ENCODE measurements at regions not wholly inside any gene's neighbourhood (a gene's known extent, or its start where the extent isn't known, plus 50 kb on each side); places are given as distances from the start of the nearest gene placed in this dataset.

GRCh38 chr5:33338336-33339110, 102.2 kb upstream of the TARS1 start:
- Histone ChIP-seq H3K36me3 (ENCODE audit: insufficient read depth, low read depth, low read length) (no peaks in the 10 kb centered on the region), H3K9me3 (ENCODE audit: insufficient read depth, low read depth, low read length) (no peaks in the 10 kb centered on the region), H3K9ac (ENCODE audit: low read depth, low read length) (no peak overlapping the region), H3K27me3 (ENCODE audit: insufficient read depth, low read length) (no peaks in the 10 kb centered on the region), H3K4me1 (ENCODE audit: insufficient read depth, low read length) (peaks cover 17% of the 10 kb centered on the region; the same call in 1 of the 2 replicates), H3K4me3 (ENCODE audit: low read length) (no peak overlapping the region), H3K27ac (ENCODE audit: low read length) (no peak overlapping the region)

DNA sequence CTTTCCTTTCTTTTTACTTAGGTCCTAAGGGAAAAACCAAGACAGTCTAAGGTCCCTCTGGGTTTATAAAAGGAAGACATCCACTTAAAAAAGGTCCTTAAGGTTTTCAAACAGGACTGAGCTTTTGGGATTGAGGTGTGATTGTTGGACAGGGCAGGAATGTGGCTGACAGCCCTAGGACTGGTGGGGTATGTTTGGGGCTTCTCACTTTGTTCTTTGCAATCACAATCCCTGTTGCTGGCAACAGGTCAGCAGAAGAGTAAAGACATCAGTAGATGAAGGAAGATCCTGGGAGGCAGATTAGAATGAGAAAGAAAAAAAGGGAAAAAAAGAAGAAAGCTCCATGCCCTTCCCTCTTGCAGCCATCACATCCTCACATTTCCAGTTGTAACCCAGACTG, 101.4 kb upstream of the TARS1 start:
- Histone ChIP-seq H3K36me3 (ENCODE audit: insufficient read depth, low read depth, low read length) (no peaks in the 10 kb centered on the region), H3K27me3 (ENCODE audit: insufficient read depth, low read length) (no peaks in the 10 kb centered on the region), H3K9ac (ENCODE audit: low read depth, low read length) (peak overlapping the region; percentile 62; the same call in 1 of the 2 replicates), H3K4me3 (ENCODE audit: low read length) (peak overlapping the region; percentile 0; the same call in 1 of the 2 replicates), H3K27ac (ENCODE audit: low read length) (no peak overlapping the region), H3K9me3 (ENCODE audit: insufficient read depth, low read depth, low read length) (no peaks in the 10 kb centered on the region), H3K4me1 (ENCODE audit: insufficient read depth, low read length) (peaks cover 17% of the 10 kb centered on the region; the same call in 1 of the 2 replicates)

GRCh38 chr5:33340195-33340594, 100.6 kb upstream of the TARS1 start:
- no peaks in the 10 kb centered on the region for H3K27me3 ChIP-seq (ENCODE audit: insufficient read depth, low read length)
- peak overlapping the region; percentile 49 for H3K27ac ChIP-seq (ENCODE audit: low read length)
- peak overlapping the region; percentile 35; the same call in 1 of the 2 replicates for H3K4me3 ChIP-seq (ENCODE audit: low read length)
- H3K9me3 ChIP-seq (ENCODE audit: insufficient read depth, low read depth, low read length) = no peaks in the 10 kb centered on the region
- peaks cover 17% of the 10 kb centered on the region; the same call in 1 of the 2 replicates for H3K4me1 ChIP-seq (ENCODE audit: insufficient read depth, low read length)
- no peaks in the 10 kb centered on the region for H3K36me3 ChIP-seq (ENCODE audit: insufficient read depth, low read depth, low read length)
- peak overlapping the region; percentile 62; the same call in 1 of the 2 replicates for H3K9ac ChIP-seq (ENCODE audit: low read depth, low read length)

DNA sequence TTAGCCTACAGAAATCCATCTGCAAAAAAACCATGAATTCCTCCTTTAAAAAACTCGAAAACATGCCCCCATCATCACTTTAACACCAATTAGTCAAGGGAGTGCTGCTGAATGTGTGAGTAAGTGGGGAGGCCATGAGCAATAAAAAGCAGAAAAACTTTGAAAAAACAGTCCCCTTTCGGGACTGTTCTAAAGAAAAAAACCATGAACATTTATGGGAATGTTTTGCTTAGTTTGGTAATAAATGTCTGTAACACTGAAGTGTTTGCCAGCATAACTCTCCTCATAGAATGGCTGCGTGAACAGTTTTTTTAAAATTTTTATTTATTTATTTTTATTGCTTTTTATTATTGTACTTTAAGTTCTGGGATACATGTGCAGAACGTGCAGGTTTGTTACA, 99.4 kb upstream of the TARS1 start:
- peaks cover 17% of the 10 kb centered on the region; the same call in 1 of the 2 replicates for H3K4me1 ChIP-seq (ENCODE audit: insufficient read depth, low read length)
- H3K9ac ChIP-seq (ENCODE audit: low read depth, low read length) = no peak overlapping the region
- H3K27me3 ChIP-seq (ENCODE audit: insufficient read depth, low read length) = no peaks in the 10 kb centered on the region
- no peaks in the 10 kb centered on the region for H3K9me3 ChIP-seq (ENCODE audit: insufficient read depth, low read depth, low read length)
- H3K36me3 ChIP-seq (ENCODE audit: insufficient read depth, low read depth, low read length) = no peaks in the 10 kb centered on the region
- H3K27ac ChIP-seq (ENCODE audit: low read length) = no peak overlapping the region
- H3K4me3 ChIP-seq (ENCODE audit: low read length) = no peak overlapping the region

DNA sequence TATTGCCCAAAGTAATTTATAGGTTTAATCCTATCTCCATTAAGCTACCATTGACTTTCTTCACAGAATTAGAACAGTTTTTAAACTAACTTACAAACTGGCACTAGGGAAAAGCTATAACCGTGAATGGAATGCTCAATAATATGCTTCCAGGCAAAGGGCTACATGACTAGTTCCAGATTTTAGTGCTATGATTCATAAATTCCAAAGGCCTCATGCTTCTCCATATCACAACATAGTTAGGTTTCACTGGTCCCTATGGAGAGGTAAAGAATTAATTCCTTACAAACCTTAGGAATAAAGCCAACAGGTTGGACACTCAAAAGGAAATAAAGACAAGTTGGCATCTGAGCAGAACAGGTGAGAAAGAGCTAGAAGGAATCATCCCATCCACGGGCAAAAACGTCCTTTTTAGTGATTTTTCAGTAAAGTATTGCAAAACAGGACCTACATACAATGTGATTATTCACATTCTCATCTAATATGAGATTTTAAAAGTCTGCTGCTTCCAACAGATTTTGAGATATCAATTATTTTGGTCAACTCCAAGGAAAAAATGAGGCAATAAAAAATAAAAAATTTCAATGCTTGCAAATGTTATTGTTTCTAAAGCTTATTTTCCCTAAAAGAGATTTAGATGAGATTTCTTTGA, 97.0 kb upstream of the TARS1 start:
- H3K9me3 ChIP-seq (ENCODE audit: insufficient read depth, low read depth, low read length) = no peaks in the 10 kb centered on the region
- no peak overlapping the region for H3K4me3 ChIP-seq (ENCODE audit: low read length)
- no peak overlapping the region for H3K9ac ChIP-seq (ENCODE audit: low read depth, low read length)
- H3K36me3 ChIP-seq (ENCODE audit: insufficient read depth, low read depth, low read length) = no peaks in the 10 kb centered on the region
- H3K27me3 ChIP-seq (ENCODE audit: insufficient read depth, low read length) = no peaks in the 10 kb centered on the region
- peaks cover 15% of the 10 kb centered on the region; the same call in 1 of the 2 replicates for H3K4me1 ChIP-seq (ENCODE audit: insufficient read depth, low read length)
- no peak overlapping the region for H3K27ac ChIP-seq (ENCODE audit: low read length)

GRCh38 chr5:33346534-33346933, 94.2 kb upstream of the TARS1 start:
- Histone ChIP-seq H3K27ac (ENCODE audit: low read length) (no peak overlapping the region), H3K9me3 (ENCODE audit: insufficient read depth, low read depth, low read length) (no peaks in the 10 kb centered on the region)

GRCh38 chr5:33361781-33362180, 79.0 kb upstream of the TARS1 start:
- Histone ChIP-seq H3K9me3 (ENCODE audit: insufficient read depth, low read depth, low read length) (peaks cover 4% of the 10 kb centered on the region; the same call in 1 of the 2 replicates), H3K27ac (ENCODE audit: low read length) (no peak overlapping the region), H3K36me3 (ENCODE audit: insufficient read depth, low read depth, low read length) (no peaks in the 10 kb centered on the region), H3K27me3 (ENCODE audit: insufficient read depth, low read length) (no peaks in the 10 kb centered on the region), H3K4me1 (ENCODE audit: insufficient read depth, low read length) (peaks cover 5% of the 10 kb centered on the region; the same call in 1 of the 2 replicates), H3K4me3 (ENCODE audit: low read length) (no peak overlapping the region), H3K9ac (ENCODE audit: low read depth, low read length) (no peak overlapping the region)

More at GRCh38 chr5:33346534-33346933, 94.2 kb upstream of the TARS1 start:
- no peak overlapping the region for H3K4me3 ChIP-seq (ENCODE audit: low read length)
- H3K27me3 ChIP-seq (ENCODE audit: insufficient read depth, low read length) = no peaks in the 10 kb centered on the region
- no peaks in the 10 kb centered on the region for H3K36me3 ChIP-seq (ENCODE audit: insufficient read depth, low read depth, low read length)
- H3K9ac ChIP-seq (ENCODE audit: low read depth, low read length) = no peak overlapping the region
- no peaks in the 10 kb centered on the region for H3K4me1 ChIP-seq (ENCODE audit: insufficient read depth, low read length)

GRCh38 chr5:33362915-33363314, 77.8 kb upstream of the TARS1 start:
- H3K27me3 ChIP-seq (ENCODE audit: insufficient read depth, low read length) = no peaks in the 10 kb centered on the region
- H3K27ac ChIP-seq (ENCODE audit: low read length) = no peak overlapping the region
- H3K4me3 ChIP-seq (ENCODE audit: low read length) = no peak overlapping the region
- H3K9ac ChIP-seq (ENCODE audit: low read depth, low read length) = no peak overlapping the region
- peaks cover 5% of the 10 kb centered on the region; the same call in 1 of the 2 replicates for H3K4me1 ChIP-seq (ENCODE audit: insufficient read depth, low read length)
- no peaks in the 10 kb centered on the region for H3K36me3 ChIP-seq (ENCODE audit: insufficient read depth, low read depth, low read length)
- H3K9me3 ChIP-seq (ENCODE audit: insufficient read depth, low read depth, low read length) = peaks cover 4% of the 10 kb centered on the region; the same call in 1 of the 2 replicates

DNA sequence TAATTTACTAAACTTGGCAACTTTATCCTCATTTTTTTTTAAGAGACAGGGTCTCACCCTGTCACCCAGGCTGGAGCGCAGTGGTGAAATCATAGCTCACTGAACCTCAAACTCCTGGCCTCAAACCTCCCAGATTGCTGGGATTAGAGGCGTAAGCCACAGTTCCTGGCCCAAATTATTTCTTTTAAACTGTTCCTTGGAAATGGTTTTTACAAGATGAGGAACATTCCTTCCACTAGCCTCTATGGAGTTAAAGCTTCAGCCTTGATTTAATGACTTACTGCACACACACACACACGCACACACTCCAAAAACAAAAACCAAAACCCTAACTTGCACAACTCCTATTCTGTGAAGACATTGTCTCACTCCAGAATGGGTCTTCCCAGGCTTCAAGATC, 77.2 kb upstream of the TARS1 start:
- Histone ChIP-seq H3K4me1 (ENCODE audit: insufficient read depth, low read length) (peaks cover 5% of the 10 kb centered on the region; the same call in 1 of the 2 replicates), H3K9me3 (ENCODE audit: insufficient read depth, low read depth, low read length) (peaks cover 4% of the 10 kb centered on the region; the same call in 1 of the 2 replicates), H3K27ac (ENCODE audit: low read length) (no peak overlapping the region), H3K9ac (ENCODE audit: low read depth, low read length) (no peak overlapping the region), H3K27me3 (ENCODE audit: insufficient read depth, low read length) (no peaks in the 10 kb centered on the region), H3K4me3 (ENCODE audit: low read length) (no peak overlapping the region), H3K36me3 (ENCODE audit: insufficient read depth, low read depth, low read length) (no peaks in the 10 kb centered on the region)

GRCh38 chr5:33364406-33364805, 76.4 kb upstream of the TARS1 start:
- no peaks in the 10 kb centered on the region for H3K27me3 ChIP-seq (ENCODE audit: insufficient read depth, low read length)
- peaks cover 4% of the 10 kb centered on the region; the same call in 1 of the 2 replicates for H3K9me3 ChIP-seq (ENCODE audit: insufficient read depth, low read depth, low read length)
- no peak overlapping the region for H3K27ac ChIP-seq (ENCODE audit: low read length)
- H3K4me3 ChIP-seq (ENCODE audit: low read length) = no peak overlapping the region
- no peaks in the 10 kb centered on the region for H3K36me3 ChIP-seq (ENCODE audit: insufficient read depth, low read depth, low read length)
- peaks cover 5% of the 10 kb centered on the region; the same call in 1 of the 2 replicates for H3K4me1 ChIP-seq (ENCODE audit: insufficient read depth, low read length)
- H3K9ac ChIP-seq (ENCODE audit: low read depth, low read length) = no peak overlapping the region

GRCh38 chr5:33367416-33367815, 73.3 kb upstream of the TARS1 start:
- Histone ChIP-seq H3K27me3 (ENCODE audit: insufficient read depth, low read length) (no peaks in the 10 kb centered on the region), H3K36me3 (ENCODE audit: insufficient read depth, low read depth, low read length) (no peaks in the 10 kb centered on the region), H3K27ac (ENCODE audit: low read length) (no peak overlapping the region), H3K9ac (ENCODE audit: low read depth, low read length) (no peak overlapping the region), H3K4me1 (ENCODE audit: insufficient read depth, low read length) (peaks cover 5% of the 10 kb centered on the region; the same call in 1 of the 2 replicates), H3K9me3 (ENCODE audit: insufficient read depth, low read depth, low read length) (no peaks in the 10 kb centered on the region), H3K4me3 (ENCODE audit: low read length) (no peak overlapping the region)
